ENCODE measurements at regions not wholly inside any gene's neighbourhood (a gene's known extent, or its start where the extent isn't known, plus 50 kb on each side); places are given as distances from the start of the nearest gene placed in this dataset.

DNA sequence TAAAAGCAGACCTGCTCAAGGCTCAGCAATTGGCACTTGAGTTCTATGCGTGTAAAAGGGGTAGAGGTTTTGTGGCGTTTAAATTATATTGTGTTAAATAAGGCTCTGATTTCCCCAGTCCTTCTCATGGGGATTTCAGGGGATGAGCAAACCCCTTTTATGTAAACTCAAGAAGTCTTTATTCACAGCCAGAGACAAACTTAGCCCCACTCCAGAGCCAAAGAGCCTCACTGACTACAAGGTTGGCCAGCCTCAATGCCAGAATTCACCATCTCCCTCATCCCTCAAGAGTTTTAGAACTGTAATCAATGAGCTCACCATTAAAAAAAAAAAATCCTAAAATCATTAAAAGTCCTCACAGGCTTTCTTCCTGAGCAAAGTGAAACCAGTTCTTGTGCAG is 107.8 kb downstream of the SLC30A10 start:
- no peak for FAIRE-seq
- Histone ChIP-seq H3K27me3 (ENCODE audit: control insufficient read depth, extremely low read depth, insufficient read depth, low read length) (peaks cover 3% of the 10 kb centered on the region), H3K27ac (ENCODE audit: control insufficient read depth, insufficient read depth, low read length) (no peak overlapping the region), H4K20me1 (ENCODE audit: control insufficient read depth, extremely low read depth, insufficient read depth, low read length) (no peaks in the 10 kb centered on the region), H3K9me1 (ENCODE audit: control insufficient read depth, extremely low read depth, insufficient read depth, low read length) (no peaks in the 10 kb centered on the region), H3K4me1 (ENCODE audit: control insufficient read depth, extremely low read depth, insufficient read depth, low read length) (no peaks in the 10 kb centered on the region), H2AFZ (ENCODE audit: control insufficient read depth, low read length) (no peak overlapping the region), H3K9me3 (ENCODE audit: control insufficient read depth, low read depth, low read length) (no peaks in the 10 kb centered on the region), H3K4me2 (ENCODE audit: control insufficient read depth, extremely low read depth, insufficient read depth, low read depth, low read length) (no peak overlapping the region), H3K36me3 (ENCODE audit: control insufficient read depth in 2 of 2, extremely low read depth in 1 of 2, insufficient read depth in 2 of 2, low read length in 2 of 2) (no peaks in the 10 kb centered on the region), H3K9ac (ENCODE audit: control insufficient read depth, extremely low read depth, insufficient read depth, low read length) (no peak overlapping the region), H3K79me2 (ENCODE audit: control insufficient read depth, insufficient read depth, low read length) (no peaks in the 10 kb centered on the region), H3K4me3 (ENCODE audit: control insufficient read depth in 2 of 3, extremely low read depth in 1 of 3, insufficient read depth in 2 of 3, low read depth in 1 of 3, low read length in 3 of 3) (no peak overlapping the region)
- DNase-seq (ENCODE audit: low read depth, low spot score), result no peak
- no peak for TF ChIP-seq EZH2 (IDR thresholded peaks at IDR 0.05; ENCODE audit: low read length)
- TF ChIP-seq, protein P1, sequence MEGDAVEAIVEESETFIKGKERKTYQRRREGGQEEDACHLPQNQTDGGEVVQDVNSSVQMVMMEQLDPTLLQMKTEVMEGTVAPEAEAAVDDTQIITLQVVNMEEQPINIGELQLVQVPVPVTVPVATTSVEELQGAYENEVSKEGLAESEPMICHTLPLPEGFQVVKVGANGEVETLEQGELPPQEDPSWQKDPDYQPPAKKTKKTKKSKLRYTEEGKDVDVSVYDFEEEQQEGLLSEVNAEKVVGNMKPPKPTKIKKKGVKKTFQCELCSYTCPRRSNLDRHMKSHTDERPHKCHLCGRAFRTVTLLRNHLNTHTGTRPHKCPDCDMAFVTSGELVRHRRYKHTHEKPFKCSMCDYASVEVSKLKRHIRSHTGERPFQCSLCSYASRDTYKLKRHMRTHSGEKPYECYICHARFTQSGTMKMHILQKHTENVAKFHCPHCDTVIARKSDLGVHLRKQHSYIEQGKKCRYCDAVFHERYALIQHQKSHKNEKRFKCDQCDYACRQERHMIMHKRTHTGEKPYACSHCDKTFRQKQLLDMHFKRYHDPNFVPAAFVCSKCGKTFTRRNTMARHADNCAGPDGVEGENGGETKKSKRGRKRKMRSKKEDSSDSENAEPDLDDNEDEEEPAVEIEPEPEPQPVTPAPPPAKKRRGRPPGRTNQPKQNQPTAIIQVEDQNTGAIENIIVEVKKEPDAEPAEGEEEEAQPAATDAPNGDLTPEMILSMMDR (optimal IDR thresholded peaks at IDR 0.05 in 1 of 3, IDR thresholded peaks at IDR 0.05 in 1 of 3, conservative IDR thresholded peaks at IDR 0.05 in 1 of 3; ENCODE audit: extremely low read depth in 1 of 3, insufficient read depth in 2 of 3, low read length in 3 of 3), result no peak
- dilution Hi-C loops (cut with MboI; ENCODE audit: extremely low pct_ligation_motif_present, low sequenced_read_pairs), result no loop called here

DNA sequence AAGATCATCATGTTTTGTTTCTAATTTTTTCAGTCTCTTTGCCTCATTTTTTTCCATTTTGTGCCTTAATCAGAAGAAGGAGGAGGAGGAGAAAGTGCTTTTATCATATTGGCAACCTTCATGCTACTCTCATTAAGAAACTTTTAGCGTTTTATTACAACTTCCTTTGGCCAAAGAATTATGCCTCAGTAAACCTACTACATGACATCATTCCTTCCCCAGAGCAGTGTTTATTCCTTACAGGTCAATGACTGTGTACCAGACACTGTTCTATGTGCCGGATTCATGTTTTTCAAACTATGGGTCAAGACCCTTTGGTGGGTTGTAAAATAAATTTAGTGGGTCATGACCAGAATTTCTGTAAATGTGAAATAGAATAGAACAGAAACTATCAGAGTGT is 110.4 kb downstream of the SLC30A10 start:
- no peak overlapping the region for H2AFZ ChIP-seq (ENCODE audit: control insufficient read depth, low read length)
- no peaks in the 10 kb centered on the region for H3K9me1 ChIP-seq (ENCODE audit: control insufficient read depth, extremely low read depth, insufficient read depth, low read length)
- H4K20me1 ChIP-seq (ENCODE audit: control insufficient read depth, extremely low read depth, insufficient read depth, low read length), result no peaks in the 10 kb centered on the region
- dilution Hi-C loops (cut with MboI; ENCODE audit: extremely low pct_ligation_motif_present, low sequenced_read_pairs), result no loop called here
- no peak overlapping the region for H3K4me3 ChIP-seq (ENCODE audit: control insufficient read depth in 2 of 3, extremely low read depth in 1 of 3, insufficient read depth in 2 of 3, low read depth in 1 of 3, low read length in 3 of 3)
- DNase-seq (ENCODE audit: low read depth, low spot score), result no peak
- H3K27ac ChIP-seq (ENCODE audit: control insufficient read depth, insufficient read depth, low read length), result no peak overlapping the region
- H3K4me1 ChIP-seq (ENCODE audit: control insufficient read depth, extremely low read depth, insufficient read depth, low read length), result no peaks in the 10 kb centered on the region
- H3K79me2 ChIP-seq (ENCODE audit: control insufficient read depth, insufficient read depth, low read length), result no peaks in the 10 kb centered on the region
- H3K27me3 ChIP-seq (ENCODE audit: control insufficient read depth, extremely low read depth, insufficient read depth, low read length), result peaks cover 7% of the 10 kb centered on the region
- H3K4me2 ChIP-seq (ENCODE audit: control insufficient read depth, extremely low read depth, insufficient read depth, low read depth, low read length), result no peak overlapping the region
- FAIRE-seq, result no peak
- TF ChIP-seq EZH2 (IDR thresholded peaks at IDR 0.05; ENCODE audit: low read length), result no peak
- TF ChIP-seq, protein P1 (optimal IDR thresholded peaks at IDR 0.05 in 1 of 3, IDR thresholded peaks at IDR 0.05 in 1 of 3, conservative IDR thresholded peaks at IDR 0.05 in 1 of 3; ENCODE audit: extremely low read depth in 1 of 3, insufficient read depth in 2 of 3, low read length in 3 of 3), result no peak
- no peaks in the 10 kb centered on the region for H3K9me3 ChIP-seq (ENCODE audit: control insufficient read depth, low read depth, low read length)
- H3K9ac ChIP-seq (ENCODE audit: control insufficient read depth, extremely low read depth, insufficient read depth, low read length), result no peak overlapping the region
- H3K36me3 ChIP-seq (ENCODE audit: control insufficient read depth in 2 of 2, extremely low read depth in 1 of 2, insufficient read depth in 2 of 2, low read length in 2 of 2), result no peaks in the 10 kb centered on the region
